Hepatocyte (in vitro differentiated cells): ENCODE measurements at regions not wholly inside any gene's neighbourhood (a gene's known extent, or its start where the extent isn't known, plus 50 kb on each side); places are given as distances from the start of the nearest gene placed in this dataset.

ENCODE experiments used
- EZH2 ChIP-seq: fragments of 200-600 bp; sonication (generic); IDR thresholded peaks from 2 replicates; pipeline ENCODE4 v1.6.1; 2016; ENCODE audit warnings: antibody characterized with exemption, mild to moderate bottlenecking, borderline replicate concordance
- EZH2phosphoT487 ChIP-seq: fragments of 200-600 bp; sonication (generic); IDR thresholded peaks from one replicate; pipeline ENCODE4 v1.6.1; 2018; ENCODE audit warnings: antibody characterized with exemption, mild to moderate bottlenecking, low read depth, moderate library complexity; ENCODE audit not compliant: unreplicated experiment, severe bottlenecking
- TF ChIP-seq, protein P1 (sequence below): fragments of 200-600 bp; sonication (generic); IDR thresholded peaks from 2 replicates; pipeline ENCODE4 v1.5.1; 2016; ENCODE audit warnings: antibody characterized with exemption, mild to moderate bottlenecking; ENCODE audit not compliant: poor library complexity

DNA sequence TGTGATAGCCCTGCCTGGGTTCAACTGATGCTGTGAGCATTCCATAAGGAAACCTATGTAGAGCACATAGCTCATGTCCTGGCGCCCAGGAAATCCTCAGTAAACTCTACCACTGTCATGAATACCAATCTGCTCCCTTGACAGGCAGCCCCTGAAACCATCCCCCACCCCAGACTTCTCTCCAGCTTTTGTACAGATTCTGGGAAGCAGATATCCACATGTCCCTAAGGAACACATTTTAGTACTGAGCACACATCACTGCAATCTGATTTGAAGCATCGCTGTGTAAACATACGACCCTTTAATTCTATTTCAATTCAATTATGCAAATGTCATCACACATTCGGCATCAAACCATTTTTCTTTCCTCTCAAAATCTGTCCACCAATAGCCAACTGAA lies 89.5 kb upstream of the FSTL4 start:
- TF ChIP-seq, protein P1, sequence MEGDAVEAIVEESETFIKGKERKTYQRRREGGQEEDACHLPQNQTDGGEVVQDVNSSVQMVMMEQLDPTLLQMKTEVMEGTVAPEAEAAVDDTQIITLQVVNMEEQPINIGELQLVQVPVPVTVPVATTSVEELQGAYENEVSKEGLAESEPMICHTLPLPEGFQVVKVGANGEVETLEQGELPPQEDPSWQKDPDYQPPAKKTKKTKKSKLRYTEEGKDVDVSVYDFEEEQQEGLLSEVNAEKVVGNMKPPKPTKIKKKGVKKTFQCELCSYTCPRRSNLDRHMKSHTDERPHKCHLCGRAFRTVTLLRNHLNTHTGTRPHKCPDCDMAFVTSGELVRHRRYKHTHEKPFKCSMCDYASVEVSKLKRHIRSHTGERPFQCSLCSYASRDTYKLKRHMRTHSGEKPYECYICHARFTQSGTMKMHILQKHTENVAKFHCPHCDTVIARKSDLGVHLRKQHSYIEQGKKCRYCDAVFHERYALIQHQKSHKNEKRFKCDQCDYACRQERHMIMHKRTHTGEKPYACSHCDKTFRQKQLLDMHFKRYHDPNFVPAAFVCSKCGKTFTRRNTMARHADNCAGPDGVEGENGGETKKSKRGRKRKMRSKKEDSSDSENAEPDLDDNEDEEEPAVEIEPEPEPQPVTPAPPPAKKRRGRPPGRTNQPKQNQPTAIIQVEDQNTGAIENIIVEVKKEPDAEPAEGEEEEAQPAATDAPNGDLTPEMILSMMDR: no peak
- TF ChIP-seq EZH2: no peak
- TF ChIP-seq EZH2phosphoT487: no peak
